ENCODE measurements at regions not wholly inside any gene's neighbourhood (a gene's known extent, or its start where the extent isn't known, plus 50 kb on each side); places are given as distances from the start of the nearest gene placed in this dataset.
A peak's percentile ranks its signal among the peaks of the same experiment; 100 is the strongest.

- Histone ChIP-seq H3K4me1 (ENCODE audit: control insufficient read depth in 5 of 5, insufficient read depth in 5 of 5, low read length in 5 of 5) (peaks cover 0 to 20% (median 4%) of the 10 kb centered on the region in 5 donors), H3K36me3 (ENCODE audit: control insufficient read depth in 4 of 4, insufficient read depth in 4 of 4, low read length in 4 of 4) (no peaks in the 10 kb centered on the region), H3K27me3 (ENCODE audit: control insufficient read depth in 3 of 3, insufficient read depth in 3 of 3, low read length in 2 of 3) (no peaks in the 10 kb centered on the region), H3K9ac (ENCODE audit: insufficient read depth in 1 of 2, low read length in 2 of 2) (no peak overlapping the region), H3K27ac (ENCODE audit: low read depth in 1 of 2, low read length in 1 of 2) (no peak overlapping the region), H3K4me3 (no peak overlapping the region), H3K9me3 (ENCODE audit: control insufficient read depth in 4 of 4, insufficient read depth in 3 of 4, low read length in 3 of 4) (no peaks in the 10 kb centered on the region)
- TF ChIP-seq, protein P1, sequence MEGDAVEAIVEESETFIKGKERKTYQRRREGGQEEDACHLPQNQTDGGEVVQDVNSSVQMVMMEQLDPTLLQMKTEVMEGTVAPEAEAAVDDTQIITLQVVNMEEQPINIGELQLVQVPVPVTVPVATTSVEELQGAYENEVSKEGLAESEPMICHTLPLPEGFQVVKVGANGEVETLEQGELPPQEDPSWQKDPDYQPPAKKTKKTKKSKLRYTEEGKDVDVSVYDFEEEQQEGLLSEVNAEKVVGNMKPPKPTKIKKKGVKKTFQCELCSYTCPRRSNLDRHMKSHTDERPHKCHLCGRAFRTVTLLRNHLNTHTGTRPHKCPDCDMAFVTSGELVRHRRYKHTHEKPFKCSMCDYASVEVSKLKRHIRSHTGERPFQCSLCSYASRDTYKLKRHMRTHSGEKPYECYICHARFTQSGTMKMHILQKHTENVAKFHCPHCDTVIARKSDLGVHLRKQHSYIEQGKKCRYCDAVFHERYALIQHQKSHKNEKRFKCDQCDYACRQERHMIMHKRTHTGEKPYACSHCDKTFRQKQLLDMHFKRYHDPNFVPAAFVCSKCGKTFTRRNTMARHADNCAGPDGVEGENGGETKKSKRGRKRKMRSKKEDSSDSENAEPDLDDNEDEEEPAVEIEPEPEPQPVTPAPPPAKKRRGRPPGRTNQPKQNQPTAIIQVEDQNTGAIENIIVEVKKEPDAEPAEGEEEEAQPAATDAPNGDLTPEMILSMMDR (IDR thresholded peaks at IDR 0.05; ENCODE audit: control extremely low read depth, extremely low read depth): no peak
- 59 to 74% methylated on average over 9 of the region's 9 CpGs for WGBS, 2 donors
- ATAC-seq (ENCODE audit: insufficient read depth, low FRiP score) (no peak), DNase-seq (no peak)
These were observed 125.2 kb upstream of the SMIM23 start for GRCh38 chr5:171660434-171660833.

- Histone ChIP-seq H3K27me3 (ENCODE audit: control insufficient read depth in 3 of 3, insufficient read depth in 3 of 3, low read length in 2 of 3) (no peaks in the 10 kb centered on the region), H3K4me3 (no peak overlapping the region), H3K9ac (ENCODE audit: insufficient read depth in 1 of 2, low read length in 2 of 2) (no peak overlapping the region), H3K36me3 (ENCODE audit: control insufficient read depth in 4 of 4, insufficient read depth in 4 of 4, low read length in 4 of 4) (no peaks in the 10 kb centered on the region), H3K4me1 (ENCODE audit: control insufficient read depth in 5 of 5, insufficient read depth in 5 of 5, low read length in 5 of 5) (peaks cover 0 to 20% (median 4%) of the 10 kb centered on the region in 5 donors), H3K27ac (ENCODE audit: low read depth in 1 of 2, low read length in 1 of 2) (no peak overlapping the region), H3K9me3 (ENCODE audit: control insufficient read depth in 4 of 4, insufficient read depth in 3 of 4, low read length in 3 of 4) (no peaks in the 10 kb centered on the region)
- 55 to 68% methylated on average over 2 of the region's 2 CpGs for WGBS, 2 donors
- no peak for ATAC-seq (ENCODE audit: insufficient read depth, low FRiP score)
- peak in 2 of 3 donors; percentile 71 to 83 for DNase-seq
- TF ChIP-seq, protein P1 (IDR thresholded peaks at IDR 0.05; ENCODE audit: control extremely low read depth, extremely low read depth): no peak
These were observed 124.5 kb upstream of the SMIM23 start for GRCh38 chr5:171661143-171661542.

GRCh38 chr5:171663311-171664085, 122.1 kb upstream of the SMIM23 start:
- Histone ChIP-seq H3K4me1 (ENCODE audit: control insufficient read depth in 5 of 5, insufficient read depth in 5 of 5, low read length in 5 of 5) (peaks cover 0 to 38% (median 4%) of the 10 kb centered on the region in 5 donors), H3K9me3 (ENCODE audit: control insufficient read depth in 4 of 4, insufficient read depth in 3 of 4, low read length in 3 of 4) (no peaks in the 10 kb centered on the region), H3K9ac (ENCODE audit: insufficient read depth in 1 of 2, low read length in 2 of 2) (no peak overlapping the region), H3K27me3 (ENCODE audit: control insufficient read depth in 3 of 3, insufficient read depth in 3 of 3, low read length in 2 of 3) (no peaks in the 10 kb centered on the region), H3K4me3 (no peak overlapping the region), H3K36me3 (ENCODE audit: control insufficient read depth in 4 of 4, insufficient read depth in 4 of 4, low read length in 4 of 4) (no peaks in the 10 kb centered on the region), H3K27ac (ENCODE audit: low read depth in 1 of 2, low read length in 1 of 2) (no peak overlapping the region)
- DNase-seq: no peak
- ATAC-seq (ENCODE audit: insufficient read depth, low FRiP score): no peak
- 86 to 91% methylated on average over 9 of the region's 9 CpGs for WGBS, 2 donors
- TF ChIP-seq, protein P1 (IDR thresholded peaks at IDR 0.05; ENCODE audit: control extremely low read depth, extremely low read depth): no peak

Data from lung (tissue), 11 donors.